ENCODE measurements at regions not wholly inside any gene's neighbourhood (a gene's known extent, or its start where the extent isn't known, plus 50 kb on each side); places are given as distances from the start of the nearest gene placed in this dataset.
"Not testable (repeated sequence)": the region's sequence is repeated elsewhere in the genome, so short reads cannot be mapped to it uniquely, and the experiment has no call there.

GRCh38 chrX:5672099-5672498 is 556.6 kb downstream of the NLGN4X start:
- Histone ChIP-seq H3K36me3 (no peaks in the 10 kb centered on the region), H3K4me1 (no peaks in the 10 kb centered on the region), H3K27me3 (no peaks in the 10 kb centered on the region), H3K27ac (no peak overlapping the region), H3K9me3 (peaks cover 0 to 13% (median 0%) of the 10 kb centered on the region in 11 donors), H3K4me3 (no peak overlapping the region)
- TF ChIP-seq CTCF (IDR thresholded peaks at IDR 0.05) = no peak
- intact Hi-C loops (cut with DNase I) = no loop called here
- DNase-seq (no peak), ATAC-seq (no peak)
- 54 to 57% methylated on average over 2 of the region's 2 CpGs for WGBS, 2 donors

- H3K36me3 ChIP-seq; ATAC-seq; H3K4me3 ChIP-seq; DNase-seq; H3K27me3 ChIP-seq; H3K27ac ChIP-seq; intact Hi-C loops (cut with DNase I); H3K4me1 ChIP-seq: not testable (repeated sequence)
- 67 to 79% methylated on average over 4 of the region's 4 CpGs for WGBS, 2 donors
- H3K9me3 ChIP-seq = peaks cover 0 to 13% (median 0%) of the 10 kb centered on the region in 11 donors
Measured at GRCh38 chrX:5666689-5667088, 562.0 kb downstream of the NLGN4X start.

GRCh38 chrX:5656544-5656943 is 572.1 kb downstream of the NLGN4X start:
- H3K36me3 ChIP-seq = no peaks in the 10 kb centered on the region
- TF ChIP-seq CTCF (IDR thresholded peaks at IDR 0.05) = no peak

GRCh38 chrX:5650904-5651303 is 577.8 kb downstream of the NLGN4X start:
- no peak overlapping the region for H3K4me3 ChIP-seq
- no peaks in the 10 kb centered on the region for H3K27me3 ChIP-seq
- DNase-seq (no peak), ATAC-seq (no peak)
- H3K27ac ChIP-seq = no peak overlapping the region
- H3K9me3 ChIP-seq = peaks cover 0 to 17% (median 0%) of the 10 kb centered on the region in 11 donors
- intact Hi-C loops (cut with DNase I) = no loop called here
- H3K36me3 ChIP-seq = no peaks in the 10 kb centered on the region
- TF ChIP-seq CTCF (IDR thresholded peaks at IDR 0.05) = no peak
- H3K4me1 ChIP-seq = no peaks in the 10 kb centered on the region
- 46 to 58% methylated on average over 3 of the region's 3 CpGs for WGBS, 2 donors

More at GRCh38 chrX:5656544-5656943, 572.1 kb downstream of the NLGN4X start:
- Histone ChIP-seq H3K4me3 (no peak overlapping the region), H3K27me3 (no peaks in the 10 kb centered on the region), H3K9me3 (peaks cover 0 to 18% (median 0%) of the 10 kb centered on the region in 11 donors), H3K4me1 (no peaks in the 10 kb centered on the region), H3K27ac (no peak overlapping the region)
- intact Hi-C loops (cut with DNase I) = no loop called here
- no peak for DNase-seq
- no peak for ATAC-seq

GRCh38 chrX:5648941-5649568 is 579.6 kb downstream of the NLGN4X start:
- Histone ChIP-seq H3K4me1 (no peaks in the 10 kb centered on the region), H3K36me3 (no peaks in the 10 kb centered on the region), H3K27me3 (no peaks in the 10 kb centered on the region), H3K9me3 (peaks cover 0 to 7% (median 0%) of the 10 kb centered on the region in 11 donors), H3K27ac (no peak overlapping the region), H3K4me3 (no peak overlapping the region)
- DNase-seq (no peak), ATAC-seq (no peak)
- intact Hi-C loops (cut with DNase I) = no loop called here
- 51 to 53% methylated on average over 12 of the region's 12 CpGs for WGBS, 2 donors
- TF ChIP-seq CTCF (IDR thresholded peaks at IDR 0.05) = no peak
